ENCODE measurements at regions not wholly inside any gene's neighbourhood (a gene's known extent, or its start where the extent isn't known, plus 50 kb on each side); places are given as distances from the start of the nearest gene placed in this dataset.
"Not testable (repeated sequence)": the region's sequence is repeated elsewhere in the genome, so short reads cannot be mapped to it uniquely, and the experiment has no call there.

- H3K27me3 ChIP-seq; H3K27ac ChIP-seq; H3K36me3 ChIP-seq; ATAC-seq; intact Hi-C loops (cut with DNase I); H3K4me3 ChIP-seq; DNase-seq; H3K4me1 ChIP-seq: not testable (repeated sequence)
- H3K9me3 ChIP-seq, result peaks cover 0 to 13% (median 0%) of the 10 kb centered on the region in 11 donors
- 58 to 70% methylated on average over 3 of the region's 3 CpGs for WGBS, 2 donors
Observed at GRCh38 chr22:15772337-15772736, 82.5 kb downstream of the POTEH start.

DNA sequence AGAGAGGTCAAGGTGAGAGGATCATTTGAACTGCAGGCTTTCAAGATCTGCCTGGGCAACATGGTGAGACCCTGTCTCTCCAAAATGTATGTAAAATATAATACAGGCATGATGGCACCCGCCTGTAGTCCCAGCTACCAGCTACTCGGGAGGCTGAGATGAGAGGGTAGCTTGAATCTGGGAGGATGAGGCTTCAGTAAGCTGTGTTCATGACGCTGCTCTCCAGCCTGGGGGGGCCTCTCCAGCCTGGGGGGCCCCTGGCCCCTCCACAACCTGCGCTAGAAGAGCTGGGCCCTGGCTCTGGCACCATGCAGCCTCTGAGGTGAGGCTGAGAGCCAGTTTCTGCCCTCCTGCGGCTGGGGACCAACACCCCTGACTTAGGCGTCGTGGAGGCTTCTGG lies 85.3 kb downstream of the POTEH start:
- H3K27ac ChIP-seq; H3K4me3 ChIP-seq; intact Hi-C loops (cut with DNase I); ATAC-seq; H3K36me3 ChIP-seq; H3K27me3 ChIP-seq; DNase-seq; H3K4me1 ChIP-seq: not testable (repeated sequence)
- WGBS, 2 donors, result 48 to 62% methylated on average over 4 of the region's 7 CpGs
- H3K9me3 ChIP-seq, result peaks cover 0 to 13% (median 0%) of the 10 kb centered on the region in 11 donors

DNA sequence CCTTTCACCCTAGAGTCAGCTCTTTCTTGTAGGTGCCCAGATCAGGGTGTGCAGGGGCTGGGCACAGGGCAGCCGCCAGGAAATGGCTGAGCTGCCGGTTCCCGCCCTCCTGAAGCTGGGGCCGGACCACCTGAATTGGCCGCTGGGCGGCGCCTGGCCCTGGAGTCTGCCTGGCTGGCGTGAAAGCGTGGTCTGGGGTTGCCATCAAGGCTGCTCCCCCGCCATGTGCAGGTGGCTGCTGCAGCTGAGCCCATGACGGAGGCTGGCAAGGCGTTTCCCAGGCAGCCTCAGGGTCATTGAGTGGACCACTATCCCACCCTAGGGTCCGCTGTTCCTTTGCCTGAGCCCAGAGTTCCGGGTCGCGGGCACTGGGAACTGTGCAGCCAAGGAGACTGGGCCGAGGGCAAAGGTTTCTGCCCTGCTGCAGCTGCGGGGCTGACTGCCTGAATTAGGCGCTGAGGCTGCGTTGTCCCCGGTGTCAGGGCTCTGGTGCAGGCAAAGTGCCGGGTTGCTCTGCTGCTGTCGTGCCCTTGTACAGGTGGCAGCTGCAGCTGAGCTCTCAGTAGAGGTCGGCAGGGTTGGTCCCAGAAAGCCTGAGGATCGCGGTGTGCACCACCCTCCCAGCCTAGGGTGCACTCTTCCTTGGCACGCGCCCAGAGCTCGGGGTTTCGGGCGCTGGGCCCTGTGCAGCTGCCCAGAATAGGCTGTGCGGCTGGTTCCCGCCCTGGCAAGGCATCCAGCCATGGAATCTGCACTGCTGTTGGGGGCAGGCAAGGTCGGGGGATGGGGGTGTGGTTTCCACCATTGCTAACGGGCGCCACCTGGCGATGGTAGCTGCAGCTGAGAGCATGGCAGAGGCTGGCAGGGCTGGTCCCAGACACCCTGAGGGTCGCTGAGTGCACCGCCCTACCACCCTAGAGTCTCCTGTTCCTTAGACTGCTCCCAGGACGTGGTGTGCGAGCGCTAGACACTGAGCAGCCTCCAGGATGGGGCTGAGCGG lies 86.1 kb downstream of the POTEH start:
- 70 to 73% methylated on average over 17 of the region's 43 CpGs for WGBS, 2 donors
- intact Hi-C loops (cut with DNase I); H3K27ac ChIP-seq; H3K4me3 ChIP-seq; DNase-seq; H3K36me3 ChIP-seq; H3K27me3 ChIP-seq; H3K4me1 ChIP-seq: not testable (repeated sequence)
- peak in 7 of 8 donors; percentile 47 to 76 (median 71) for ATAC-seq
- peaks cover 0 to 13% (median 0%) of the 10 kb centered on the region in 11 donors for H3K9me3 ChIP-seq

- intact Hi-C loops (cut with DNase I); H3K36me3 ChIP-seq; ATAC-seq; H3K27me3 ChIP-seq; H3K4me1 ChIP-seq; H3K9me3 ChIP-seq; H3K27ac ChIP-seq; H3K4me3 ChIP-seq; DNase-seq: not testable (repeated sequence)
- 63 to 69% methylated on average over 7 to 9 of the region's 16 CpGs for WGBS, 2 donors
Observed at GRCh38 chr22:15776727-15777126, 86.9 kb downstream of the POTEH start.

DNA sequence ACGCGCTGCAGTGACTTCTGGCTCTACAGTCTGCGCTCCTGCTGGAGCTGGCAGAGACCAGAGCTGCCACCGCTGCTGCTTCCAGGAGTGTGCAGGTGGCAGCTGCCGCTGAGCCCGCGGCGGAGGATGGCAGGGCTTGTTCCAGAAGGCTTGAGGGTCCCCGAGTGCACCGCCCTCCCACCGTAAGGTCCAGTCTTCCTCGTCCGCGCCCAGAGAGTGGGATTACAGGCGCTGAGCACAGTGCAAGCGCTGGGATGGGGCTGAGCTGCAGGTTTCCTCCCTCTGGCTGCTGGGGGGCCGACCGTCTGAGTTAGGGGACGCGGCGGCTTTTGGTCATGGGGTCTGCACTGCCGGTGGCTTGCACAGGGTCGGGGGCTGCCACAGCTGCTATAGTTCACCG lies 87.3 kb downstream of the POTEH start:
- H3K27me3 ChIP-seq; intact Hi-C loops (cut with DNase I); DNase-seq; H3K27ac ChIP-seq; ATAC-seq; H3K4me3 ChIP-seq; H3K4me1 ChIP-seq; H3K36me3 ChIP-seq; H3K9me3 ChIP-seq: not testable (repeated sequence)
- 65 to 71% methylated on average over 3 to 4 of the region's 24 CpGs for WGBS, 2 donors

DNA sequence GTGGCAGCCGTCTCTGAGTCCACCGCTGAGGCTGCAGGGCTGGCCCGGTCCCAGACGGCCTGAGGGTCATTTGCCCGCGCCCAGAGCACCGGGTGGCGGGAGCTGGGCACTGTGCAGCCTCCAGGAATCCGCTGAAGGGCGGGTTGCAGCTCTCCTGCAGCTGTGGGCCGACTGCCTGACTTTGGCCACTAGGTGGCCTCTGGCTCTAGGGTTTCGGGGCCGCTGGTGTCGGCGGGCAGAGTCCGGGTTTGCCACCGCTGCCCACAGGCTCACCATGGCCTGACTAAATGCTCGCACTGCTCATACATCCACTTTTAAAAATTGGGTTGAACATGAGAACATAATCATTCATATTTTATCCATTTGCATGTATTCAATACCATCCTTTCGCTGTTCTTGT lies 87.7 kb downstream of the POTEH start:
- ATAC-seq, result peak in 1 of 8 donors; percentile 29
- DNase-seq; H3K36me3 ChIP-seq; H3K27me3 ChIP-seq; H3K9me3 ChIP-seq; H3K4me3 ChIP-seq; H3K27ac ChIP-seq; H3K4me1 ChIP-seq; intact Hi-C loops (cut with DNase I): not testable (repeated sequence)
- 46 to 55% methylated on average over 2 to 7 of the region's 19 CpGs for WGBS, 2 donors

- DNase-seq; intact Hi-C loops (cut with DNase I): not testable (repeated sequence)
Observed at GRCh38 chr22:15778366-15778765, 88.5 kb downstream of the POTEH start.

DNA sequence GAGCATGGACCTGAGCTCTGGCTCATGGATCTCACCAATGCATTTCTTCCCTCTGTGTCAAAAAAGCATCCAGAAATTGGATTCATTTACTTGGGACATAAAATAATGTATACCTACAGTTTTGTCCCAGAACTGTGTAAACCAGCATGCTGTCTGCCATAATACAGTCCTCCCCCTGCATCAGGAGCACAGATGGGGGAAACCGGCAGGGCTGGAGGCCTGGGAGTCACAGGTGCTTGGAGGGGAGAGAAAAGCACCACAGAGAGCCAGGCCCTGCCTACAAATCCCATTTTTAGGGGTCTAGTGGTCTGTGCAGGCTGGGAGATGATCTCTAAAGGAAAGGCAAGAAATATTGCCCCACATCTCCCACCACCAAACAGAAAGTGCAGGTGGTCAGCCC lies 91.8 kb downstream of the POTEH start:
- ATAC-seq; H3K9me3 ChIP-seq; H3K4me1 ChIP-seq; H3K4me3 ChIP-seq; DNase-seq; H3K36me3 ChIP-seq; intact Hi-C loops (cut with DNase I); H3K27me3 ChIP-seq; H3K27ac ChIP-seq: not testable (repeated sequence)
- WGBS, 2 donors, result 12 to 21% methylated on average over 1 of the region's 1 CpG

More at GRCh38 chr22:15778366-15778765, 88.5 kb downstream of the POTEH start:
- H3K4me3 ChIP-seq, ATAC-seq, H3K9me3 ChIP-seq, H3K27ac ChIP-seq, H3K36me3 ChIP-seq, H3K4me1 ChIP-seq, H3K27me3 ChIP-seq: not testable (repeated sequence)
- 54 to 61% methylated on average over 6 of the region's 6 CpGs for WGBS, 2 donors

- H3K27me3 ChIP-seq; H3K36me3 ChIP-seq; ATAC-seq; intact Hi-C loops (cut with DNase I); H3K27ac ChIP-seq; DNase-seq; H3K4me3 ChIP-seq; H3K9me3 ChIP-seq; H3K4me1 ChIP-seq: not testable (repeated sequence)
- 30 to 33% methylated on average over 1 of the region's 2 CpGs for WGBS, 2 donors
Observed at GRCh38 chr22:15782933-15783332, 93.1 kb downstream of the POTEH start.

DNA sequence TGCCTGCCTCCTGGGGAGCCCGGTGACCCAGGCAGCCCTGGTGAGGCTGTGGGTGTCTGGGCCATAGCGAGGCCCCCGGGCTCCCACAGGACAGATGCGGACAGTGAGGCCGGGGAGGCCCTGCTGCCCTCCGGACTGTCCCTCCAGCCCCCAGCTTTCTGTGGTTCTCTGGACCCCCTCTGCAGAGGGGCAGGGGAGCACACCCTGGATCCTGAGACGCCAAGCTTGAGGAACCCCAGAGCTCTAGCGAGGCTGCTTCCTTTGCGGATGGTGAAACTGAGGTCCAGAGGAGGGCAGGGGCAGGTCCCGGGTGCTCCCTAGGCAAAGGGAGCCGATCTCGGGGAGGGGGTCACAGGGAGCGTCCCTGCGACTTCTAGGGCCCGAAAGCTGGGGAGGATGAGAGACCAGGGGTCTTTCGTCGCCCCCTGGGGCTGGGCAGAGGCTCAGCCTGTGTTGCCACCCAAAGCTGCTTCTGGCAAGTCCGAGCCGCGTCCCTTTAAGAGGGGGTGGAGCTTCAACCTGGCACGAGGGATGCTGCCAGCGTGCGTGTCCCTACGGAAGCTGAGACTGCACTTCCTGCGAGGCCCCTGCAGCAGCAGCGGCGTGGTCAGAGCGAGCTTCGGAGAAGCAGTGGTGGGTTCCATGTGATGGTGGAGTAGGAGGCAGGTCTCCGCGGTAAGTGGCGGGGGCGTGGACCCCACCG lies 94.7 kb downstream of the POTEH start:
- H3K27ac ChIP-seq; H3K27me3 ChIP-seq; H3K4me1 ChIP-seq; H3K9me3 ChIP-seq; intact Hi-C loops (cut with DNase I); H3K4me3 ChIP-seq; DNase-seq; H3K36me3 ChIP-seq: not testable (repeated sequence)
- peak; percentile 57 to 93 (median 81) for ATAC-seq
- WGBS, 2 donors, result no CpG with 5 or more reads among the region's 34 CpGs
